ENCODE measurements at regions not wholly inside any gene's neighbourhood (a gene's known extent, or its start where the extent isn't known, plus 50 kb on each side); places are given as distances from the start of the nearest gene placed in this dataset.

- TF ChIP-seq CTCF (conservative IDR thresholded peaks at IDR 0.05) = no peak
- no peak overlapping the region for H3K27ac ChIP-seq
These were observed 312.1 kb upstream of the TGFBR2 start for GRCh38 chr3:30294241-30294667.

DNA sequence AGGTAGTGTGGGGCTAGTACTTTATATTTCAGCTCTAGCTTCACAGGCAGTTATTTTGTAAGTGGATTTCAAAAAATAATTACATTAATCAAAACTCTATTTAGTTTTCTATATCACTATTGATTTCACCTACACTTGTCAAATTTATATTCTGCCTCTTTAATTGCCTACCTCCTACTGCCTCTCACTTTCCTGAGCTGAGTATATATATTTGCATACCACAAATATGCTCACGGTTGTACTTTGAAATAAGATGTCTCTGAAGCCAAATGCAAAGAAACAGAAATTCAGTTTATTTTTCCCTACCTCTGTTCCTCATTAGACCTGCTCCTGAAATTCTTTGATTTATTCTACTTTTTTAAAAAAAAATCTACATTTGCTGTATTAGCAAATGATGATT lies 309.3 kb upstream of the TGFBR2 start:
- no peak for TF ChIP-seq CTCF (conservative IDR thresholded peaks at IDR 0.05)
- H3K27ac ChIP-seq = no peak overlapping the region

DNA sequence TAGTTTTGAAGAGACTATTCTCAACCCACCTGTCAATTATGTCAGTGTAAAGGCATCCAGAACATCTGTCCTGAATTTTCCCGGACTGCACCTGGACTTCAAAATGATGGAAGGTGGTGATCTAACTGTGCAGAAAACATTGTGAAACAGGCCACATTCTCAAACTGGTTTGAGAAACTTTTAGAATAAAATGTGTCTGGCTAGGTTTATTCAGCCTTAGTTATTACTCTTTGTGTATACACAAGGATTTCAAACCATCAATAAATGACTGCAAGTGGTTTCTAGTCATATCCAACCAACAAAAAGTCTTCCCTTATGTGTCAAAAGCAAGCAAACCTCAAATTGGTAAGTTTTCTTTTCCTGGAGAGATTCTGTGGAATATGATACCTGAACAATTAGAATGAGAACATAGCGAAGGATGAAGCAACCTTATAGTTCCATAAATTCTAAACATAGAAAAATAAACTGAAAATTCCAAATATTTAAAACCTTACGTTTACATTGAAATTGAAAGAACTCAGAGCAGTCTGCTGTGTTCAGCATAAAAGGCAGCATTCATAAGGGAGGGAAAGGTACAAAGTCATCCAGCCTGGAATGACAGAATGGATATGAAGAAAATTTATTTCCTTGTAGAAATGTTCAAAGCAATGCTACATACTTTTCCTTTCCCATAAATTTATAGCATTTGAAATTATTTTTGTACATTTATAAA lies 306.6 kb upstream of the TGFBR2 start:
- H3K27ac ChIP-seq = no peak overlapping the region
- TF ChIP-seq CTCF (conservative IDR thresholded peaks at IDR 0.05) = no peak

DNA sequence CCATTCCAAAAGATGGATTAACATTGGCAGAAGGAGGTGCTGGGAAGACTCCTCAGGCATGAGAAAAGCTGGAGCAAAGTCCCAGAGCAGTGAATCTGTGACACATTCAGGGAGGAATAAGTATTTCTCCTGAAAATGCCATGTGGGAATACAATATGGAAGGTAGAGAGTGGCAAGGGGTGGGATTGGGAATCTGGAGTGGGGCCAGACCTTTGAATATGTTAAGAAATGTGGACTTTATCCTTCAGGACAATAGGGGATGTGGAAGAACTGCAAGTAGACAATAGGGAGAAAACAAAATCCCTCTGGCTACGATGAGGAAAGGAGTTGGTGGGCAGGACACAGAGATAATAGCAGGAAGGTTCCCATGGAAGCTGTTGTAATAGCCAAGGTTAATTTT lies 305.6 kb upstream of the TGFBR2 start:
- no peak overlapping the region for H3K27ac ChIP-seq
- no peak for TF ChIP-seq CTCF (conservative IDR thresholded peaks at IDR 0.05)

GRCh38 chr3:30302027-30302426 lies 304.4 kb upstream of the TGFBR2 start:
- H3K27ac ChIP-seq = no peak overlapping the region
- TF ChIP-seq CTCF (conservative IDR thresholded peaks at IDR 0.05) = no peak

- no peak for TF ChIP-seq CTCF (conservative IDR thresholded peaks at IDR 0.05)
These were observed 302.6 kb upstream of the TGFBR2 start for GRCh38 chr3:30303770-30304169.

GRCh38 chr3:30305021-30305420 lies 301.4 kb upstream of the TGFBR2 start:
- H3K27ac ChIP-seq = no peak overlapping the region
- no peak for TF ChIP-seq CTCF (conservative IDR thresholded peaks at IDR 0.05)

More at GRCh38 chr3:30303770-30304169, 302.6 kb upstream of the TGFBR2 start:
- no peak overlapping the region for H3K27ac ChIP-seq

Data from VCaP (cell line).